CD14-positive monocyte (primary cell): ENCODE measurements at regions not wholly inside any gene's neighbourhood (a gene's known extent, or its start where the extent isn't known, plus 50 kb on each side); places are given as distances from the start of the nearest gene placed in this dataset.

Experiments
- DNase-seq, 3 donors: peaks; one replicate each; pipeline ENCODE4 v3.0.0-alpha.2; 2011 to 2022
- H2AFZ ChIP-seq: 2 replicates; pipeline ENCODE4 v1.6.0; 2012; ENCODE audit warnings: mild to moderate bottlenecking, low read depth, low read length, inconsistent platforms; ENCODE audit not compliant: insufficient read depth, poor library complexity, severe bottlenecking
- H3K27ac ChIP-seq, 2 donors: 1 replicate in 1 of 2; 2 replicates in 1 of 2; pipeline ENCODE4 v1.5.1; 2012 to 2013; ENCODE audit warnings: low read length in 2 of 2, control low read depth in 1 of 2, inconsistent platforms in 1 of 2, low read depth in 1 of 2, mild to moderate bottlenecking in 1 of 2
- H3K27me3 ChIP-seq, 2 donors: one replicate each; pipeline versions ENCODE4 v1.6.0 to v1.6.1; 2011 to 2013; ENCODE audit warnings: low read length in 2 of 2; ENCODE audit not compliant: control insufficient read depth in 2 of 2, insufficient read depth in 2 of 2
- H3K36me3 ChIP-seq, 2 donors: replicated peaks in 1 of 2; 1 replicate in 1 of 2; 2 replicates in 1 of 2; pipeline versions ENCODE4 v1.5.1 to v1.6.1; 2012 to 2013; ENCODE audit warnings: low read length in 2 of 2, control low read depth in 1 of 2, inconsistent platforms in 1 of 2, mild to moderate bottlenecking in 1 of 2; ENCODE audit not compliant: insufficient read depth in 2 of 2, control insufficient read depth in 1 of 2
- H3K4me1 ChIP-seq, 2 donors: 1 replicate in 1 of 2; 2 replicates in 1 of 2; pipeline versions ENCODE4 v1.5.1 to v1.6.1; 2012 to 2013; ENCODE audit warnings: low read length in 2 of 2, control low read depth in 1 of 2, inconsistent platforms in 1 of 2, mild to moderate bottlenecking in 1 of 2, moderate library complexity in 1 of 2; ENCODE audit not compliant: insufficient read depth in 2 of 2, control insufficient read depth in 1 of 2
- H3K4me2 ChIP-seq: replicated peaks from 2 replicates; pipeline ENCODE3; 2012; ENCODE audit warnings: low read length, moderate library complexity, mild to moderate bottlenecking; ENCODE audit not compliant: poor library complexity, severe bottlenecking; ENCODE audit errors: extremely low read depth
- H3K4me3 ChIP-seq, 3 experiments: fragments of 200-600 bp in 1 of 3; sonication (generic) in 1 of 3; replicated peaks in 1 of 3; 1 replicate in 2 of 3; 2 replicates in 1 of 3; pipeline ENCODE4 v1.5.1; 2011 to 2013; ENCODE audit warnings: low read length in 3 of 3, mild to moderate bottlenecking in 3 of 3, control low read depth in 2 of 3, low read depth in 2 of 3, inconsistent platforms in 1 of 3, moderate library complexity in 1 of 3
- H3K79me2 ChIP-seq: 2 replicates; pipeline ENCODE4 v1.6.0; 2012; ENCODE audit warnings: mild to moderate bottlenecking, control low read depth, inconsistent platforms, low read length, moderate library complexity; ENCODE audit not compliant: insufficient read depth
- H3K9ac ChIP-seq: 2 replicates; pipeline ENCODE4 v1.6.0; 2017; ENCODE audit warnings: low read length, mild to moderate bottlenecking; ENCODE audit not compliant: insufficient read depth, poor library complexity, severe bottlenecking
- H3K9me3 ChIP-seq, 2 donors: replicated peaks in 1 of 2; 1 replicate in 1 of 2; 2 replicates in 1 of 2; pipeline versions ENCODE4 v1.5.1 to v1.6.1; 2012 to 2013; ENCODE audit warnings: low read length in 2 of 2, control low read depth in 1 of 2; ENCODE audit not compliant: control insufficient read depth in 1 of 2, insufficient read depth in 1 of 2
- H4K20me1 ChIP-seq: 2 replicates; pipeline ENCODE4 v1.6.0; 2012; ENCODE audit warnings: mild to moderate bottlenecking, low read length, control low read depth, moderate library complexity; ENCODE audit not compliant: insufficient read depth
- H3K27ac Mint-ChIP-seq, 7 donors: one replicate each; pipeline ENCODE4 v1.8.0; 2020; ENCODE audit warnings: mild to moderate bottlenecking in 7 of 7, mixed read lengths in 7 of 7, moderate library complexity in 6 of 7, inconsistent platforms in 2 of 7
- H3K27me3 Mint-ChIP-seq, 3 donors: one replicate each; pipeline ENCODE4 v1.8.0; 2021 to 2022; ENCODE audit warnings: low read depth in 3 of 3, mild to moderate bottlenecking in 3 of 3, mixed read lengths in 3 of 3, moderate library complexity in 3 of 3, inconsistent platforms in 1 of 3
- H3K36me3 Mint-ChIP-seq, 2 donors: one replicate each; pipeline ENCODE4 v1.8.0; 2020; ENCODE audit warnings: mixed read lengths in 2 of 2, inconsistent platforms in 1 of 2, mild to moderate bottlenecking in 1 of 2
- H3K4me1 Mint-ChIP-seq: one replicate; pipeline ENCODE4 v1.8.0; 2020; ENCODE audit warnings: mild to moderate bottlenecking, mixed read lengths
- H3K4me3 Mint-ChIP-seq, 2 donors: one replicate each; pipeline ENCODE4 v1.8.0; 2020; ENCODE audit warnings: mild to moderate bottlenecking in 2 of 2, mixed read lengths in 2 of 2, moderate library complexity in 1 of 2
- H3K9me3 Mint-ChIP-seq, 7 donors: one replicate each; pipeline ENCODE4 v1.8.0; 2020 to 2022; ENCODE audit warnings: mixed read lengths in 7 of 7, mild to moderate bottlenecking in 6 of 7, moderate library complexity in 6 of 7, inconsistent platforms in 2 of 7
- WGBS: methylation state at CpG from one replicate; pipeline ENCODE4 v1.1.5; 2013; ENCODE audit warnings: missing lambda C conversion rate; ENCODE audit not compliant: insufficient coverage; 5-methylcytosine and 5-hydroxymethylcytosine counted together
- intact Hi-C, 2 donors: fragments of 100-400 bp; cut with micrococcal nuclease; formaldehyde crosslinking; loops; one replicate each; pipeline versions ENCODE4 v1.15.0 to v1.15.1; 2023
- TF ChIP-seq, protein P1 (sequence below): fragments of 200-600 bp; IDR thresholded peaks from one replicate; pipeline ENCODE4 v1.8.0; 2022; ENCODE audit warnings: antibody characterized with exemption, mild to moderate bottlenecking

- Histone ChIP-seq H2AFZ (no peak overlapping the region), H3K36me3 (peaks cover 0 to under 1% of the 10 kb centered on the region in 2 donors), H3K27me3 (no peaks in the 10 kb centered on the region), H3K79me2 (no peaks in the 10 kb centered on the region), H3K4me1 (peaks cover 22 to 25% of the 10 kb centered on the region in 2 donors), H3K9ac (no peak overlapping the region), H3K9me3 (no peaks in the 10 kb centered on the region), H3K4me3 (no peak overlapping the region), H3K27ac (no peak overlapping the region), H3K4me2 (no peak overlapping the region), H4K20me1 (no peaks in the 10 kb centered on the region)
- Mint-ChIP-seq H3K36me3 (peaks cover 5 to 7% of the 10 kb centered on the region in 2 donors), H3K27me3 (peaks cover 0 to 2% (median 2%) of the 10 kb centered on the region in 3 donors), H3K27ac (no peak overlapping the region), H3K4me1 (peaks cover 25% of the 10 kb centered on the region), H3K4me3 (no peak overlapping the region), H3K9me3 (peaks cover 0 to 2% (median 0%) of the 10 kb centered on the region in 7 donors)
- intact Hi-C loops, result loop anchor here (5.0 to 10.0 kb wide), 3 partner anchors 46 to 96 kb away; no protein-coding TSS in a partner anchor
- WGBS, result 100% methylated on average over 1 of the region's 2 CpGs
- no peak for DNase-seq
- TF ChIP-seq, protein P1, sequence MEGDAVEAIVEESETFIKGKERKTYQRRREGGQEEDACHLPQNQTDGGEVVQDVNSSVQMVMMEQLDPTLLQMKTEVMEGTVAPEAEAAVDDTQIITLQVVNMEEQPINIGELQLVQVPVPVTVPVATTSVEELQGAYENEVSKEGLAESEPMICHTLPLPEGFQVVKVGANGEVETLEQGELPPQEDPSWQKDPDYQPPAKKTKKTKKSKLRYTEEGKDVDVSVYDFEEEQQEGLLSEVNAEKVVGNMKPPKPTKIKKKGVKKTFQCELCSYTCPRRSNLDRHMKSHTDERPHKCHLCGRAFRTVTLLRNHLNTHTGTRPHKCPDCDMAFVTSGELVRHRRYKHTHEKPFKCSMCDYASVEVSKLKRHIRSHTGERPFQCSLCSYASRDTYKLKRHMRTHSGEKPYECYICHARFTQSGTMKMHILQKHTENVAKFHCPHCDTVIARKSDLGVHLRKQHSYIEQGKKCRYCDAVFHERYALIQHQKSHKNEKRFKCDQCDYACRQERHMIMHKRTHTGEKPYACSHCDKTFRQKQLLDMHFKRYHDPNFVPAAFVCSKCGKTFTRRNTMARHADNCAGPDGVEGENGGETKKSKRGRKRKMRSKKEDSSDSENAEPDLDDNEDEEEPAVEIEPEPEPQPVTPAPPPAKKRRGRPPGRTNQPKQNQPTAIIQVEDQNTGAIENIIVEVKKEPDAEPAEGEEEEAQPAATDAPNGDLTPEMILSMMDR, result no peak
Measured at GRCh38 chr6:167049275-167049674, 50.1 kb downstream of the CEP43 start.

- Histone ChIP-seq H3K9ac (no peak overlapping the region), H4K20me1 (no peaks in the 10 kb centered on the region), H2AFZ (no peak overlapping the region), H3K79me2 (no peaks in the 10 kb centered on the region), H3K4me2 (no peak overlapping the region), H3K4me1 (peaks cover 22 to 24% of the 10 kb centered on the region in 2 donors), H3K27ac (no peak overlapping the region), H3K9me3 (no peaks in the 10 kb centered on the region), H3K27me3 (no peaks in the 10 kb centered on the region), H3K36me3 (no peaks in the 10 kb centered on the region), H3K4me3 (no peak overlapping the region)
- Mint-ChIP-seq H3K4me1 (peaks cover 25% of the 10 kb centered on the region), H3K36me3 (no peaks in the 10 kb centered on the region), H3K4me3 (no peak overlapping the region), H3K27me3 (peaks cover 0 to 2% (median 2%) of the 10 kb centered on the region in 3 donors), H3K27ac (no peak overlapping the region), H3K9me3 (peaks cover 0 to 2% (median 0%) of the 10 kb centered on the region in 7 donors)
- DNase-seq, result no peak
- intact Hi-C loops, result no loop called here
- TF ChIP-seq, protein P1, result no peak
Measured at GRCh38 chr6:167050903-167051302, 51.7 kb downstream of the CEP43 start.
